DND-41 (cell line): ENCODE measurements at regions not wholly inside any gene's neighbourhood (a gene's known extent, or its start where the extent isn't known, plus 50 kb on each side); places are given as distances from the start of the nearest gene placed in this dataset.

Experiments used
- EZH2 ChIP-seq: IDR thresholded peaks from 3 replicates; pipeline ENCODE4 v1.6.1; 2012; ENCODE audit warnings: borderline replicate concordance, low read depth, mild to moderate bottlenecking, moderate library complexity, low read length, inconsistent platforms; ENCODE audit not compliant: severe bottlenecking
- TF ChIP-seq, protein P1 (sequence below): IDR thresholded peaks from 2 replicates; pipeline ENCODE4 v1.5.1; 2012; ENCODE audit warnings: borderline replicate concordance, low read length, moderate library complexity, mild to moderate bottlenecking; ENCODE audit not compliant: poor library complexity, severe bottlenecking; ENCODE audit errors: extremely low read depth

GRCh38 chr21:32888971-32889370 is 117.4 kb upstream of the PAXBP1 start:
- TF ChIP-seq, protein P1, sequence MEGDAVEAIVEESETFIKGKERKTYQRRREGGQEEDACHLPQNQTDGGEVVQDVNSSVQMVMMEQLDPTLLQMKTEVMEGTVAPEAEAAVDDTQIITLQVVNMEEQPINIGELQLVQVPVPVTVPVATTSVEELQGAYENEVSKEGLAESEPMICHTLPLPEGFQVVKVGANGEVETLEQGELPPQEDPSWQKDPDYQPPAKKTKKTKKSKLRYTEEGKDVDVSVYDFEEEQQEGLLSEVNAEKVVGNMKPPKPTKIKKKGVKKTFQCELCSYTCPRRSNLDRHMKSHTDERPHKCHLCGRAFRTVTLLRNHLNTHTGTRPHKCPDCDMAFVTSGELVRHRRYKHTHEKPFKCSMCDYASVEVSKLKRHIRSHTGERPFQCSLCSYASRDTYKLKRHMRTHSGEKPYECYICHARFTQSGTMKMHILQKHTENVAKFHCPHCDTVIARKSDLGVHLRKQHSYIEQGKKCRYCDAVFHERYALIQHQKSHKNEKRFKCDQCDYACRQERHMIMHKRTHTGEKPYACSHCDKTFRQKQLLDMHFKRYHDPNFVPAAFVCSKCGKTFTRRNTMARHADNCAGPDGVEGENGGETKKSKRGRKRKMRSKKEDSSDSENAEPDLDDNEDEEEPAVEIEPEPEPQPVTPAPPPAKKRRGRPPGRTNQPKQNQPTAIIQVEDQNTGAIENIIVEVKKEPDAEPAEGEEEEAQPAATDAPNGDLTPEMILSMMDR, result no peak
- no peak for TF ChIP-seq EZH2
